SK-N-SH (cell line): ENCODE measurements at regions not wholly inside any gene's neighbourhood (a gene's known extent, or its start where the extent isn't known, plus 50 kb on each side); places are given as distances from the start of the nearest gene placed in this dataset.

Experiments
- CTCF ChIA-PET: fragments of 300-600, 350-600 bp; formaldehyde crosslinking; extraction: SDS; loops from one replicate; lab custom pipeline; 2021; lab: Yijun Ruan, JAX
- POLR2A ChIA-PET: fragments of 350-600 bp; sonication (Branson Sonifier 250); formaldehyde crosslinking; extraction: SDS; loops from one replicate; lab custom pipeline; 2020; ENCODE audit warnings: antibody characterized with exemption, inconsistent platforms; lab: Yijun Ruan, JAX
- DNase-seq: peaks from one replicate; pipeline ENCODE4 v3.0.0; 2012
- H2AFZ ChIP-seq: fragments of 200-600 bp; sonication (generic); 2 replicates; pipeline ENCODE4 v1.8.1; 2016; ENCODE audit warnings: antibody characterized with exemption, mild to moderate bottlenecking, low read depth
- H3F3A ChIP-seq: fragments of 200-600 bp; sonication (generic); replicated peaks from 2 replicates; pipeline ENCODE3; 2016; ENCODE audit warnings: antibody characterized with exemption, mild to moderate bottlenecking; ENCODE audit not compliant: insufficient read depth
- H3K27ac ChIP-seq, 2 experiments: fragments of 200-500 bp in 1 of 2; fragments of 200-600 bp in 1 of 2; sonication (Bioruptor generic) in 1 of 2; sonication (generic), shearing (Covaris generic) in 1 of 2; 2 replicates each; pipeline versions ENCODE4 v1.5.1 to v1.6.1; 2014 to 2016; ENCODE audit warnings: low read depth in 2 of 2, inconsistent platforms in 1 of 2, low read length in 1 of 2, mild to moderate bottlenecking in 1 of 2, mixed read lengths in 1 of 2
- H3K27me3 ChIP-seq: fragments of 200-600 bp; sonication (generic), shearing (Covaris generic); 2 replicates; pipeline ENCODE4 v1.6.1; 2016; ENCODE audit warnings: mixed run types; ENCODE audit not compliant: insufficient read depth
- H3K36me3 ChIP-seq, 2 experiments: fragments of 200-500 bp in 1 of 2; fragments of 200-600 bp in 1 of 2; sonication (Bioruptor generic) in 1 of 2; sonication (generic) in 1 of 2; replicated peaks in 1 of 2; 2 replicates each; pipeline versions ENCODE3 to v1.5.1; 2014 to 2016; ENCODE audit warnings: low read length in 1 of 2, mild to moderate bottlenecking in 1 of 2; ENCODE audit not compliant: insufficient read depth in 2 of 2, control insufficient read depth in 1 of 2
- H3K4me1 ChIP-seq, 2 experiments: fragments of 200-500 bp in 1 of 2; fragments of 200-600 bp in 1 of 2; sonication (Bioruptor generic) in 1 of 2; sonication (generic), shearing (Covaris generic) in 1 of 2; 2 replicates each; pipeline versions ENCODE4 v1.5.1 to v1.6.1; 2014 to 2016; ENCODE audit warnings: low read depth in 1 of 2, low read length in 1 of 2, mixed run types in 1 of 2; ENCODE audit not compliant: insufficient read depth in 2 of 2, control insufficient read depth in 1 of 2
- H3K4me2 ChIP-seq: fragments of 200-600 bp; sonication (generic), shearing (Covaris generic); 2 replicates; pipeline ENCODE4 v1.6.1; 2017; ENCODE audit warnings: mixed run types
- H3K4me3 ChIP-seq, 2 experiments: fragments of 200-500 bp in 1 of 2; fragments of 200-600 bp in 1 of 2; sonication (Bioruptor generic) in 1 of 2; sonication (generic), shearing (Covaris generic) in 1 of 2; 2 replicates each; pipeline versions ENCODE4 v1.5.1 to v1.8.1; 2014 to 2016; ENCODE audit warnings: low read depth in 2 of 2, inconsistent platforms in 1 of 2, low read length in 1 of 2, mild to moderate bottlenecking in 1 of 2, mixed read lengths in 1 of 2, moderate library complexity in 1 of 2
- H3K79me2 ChIP-seq: fragments of 200-600 bp; sonication (generic); 2 replicates; pipeline ENCODE4 v1.8.1; 2017; ENCODE audit warnings: mild to moderate bottlenecking; ENCODE audit not compliant: insufficient read depth
- H3K9ac ChIP-seq: fragments of 200-600 bp; sonication (generic); 2 replicates; pipeline ENCODE4 v1.6.1; 2017; ENCODE audit warnings: mixed run types
- H3K9me2 ChIP-seq: fragments of 200-600 bp; sonication (generic); 2 replicates; pipeline ENCODE4 v1.6.1; 2017; ENCODE audit warnings: mixed run types
- H3K9me3 ChIP-seq: fragments of 200-600 bp; sonication (generic); 2 replicates; pipeline ENCODE4 v1.6.1; 2017; ENCODE audit warnings: mixed run types, mild to moderate bottlenecking, moderate library complexity
- H4K20me1 ChIP-seq: fragments of 200-600 bp; sonication (generic); 2 replicates; pipeline ENCODE4 v1.6.1; 2017; ENCODE audit warnings: mild to moderate bottlenecking, mixed run types; ENCODE audit not compliant: insufficient read depth
- CHD2 ChIP-seq: fragments of 150-350 bp; IDR thresholded peaks from 2 replicates; pipeline ENCODE4 v1.6.1; 2018; ENCODE audit warnings: low read length; ENCODE audit not compliant: partially characterized antibody
- EZH2phosphoT487 ChIP-seq: fragments of 200-600 bp; sonication (generic); IDR thresholded peaks from 2 replicates; pipeline ENCODE4 v1.6.1; 2017; ENCODE audit warnings: low read depth, mixed run types, mild to moderate bottlenecking, antibody characterized with exemption, moderate library complexity, borderline replicate concordance
- FOSL2 ChIP-seq: IDR thresholded peaks from 2 replicates; pipeline ENCODE4 v1.4.0; 2012; ENCODE audit warnings: low read depth, mild to moderate bottlenecking, moderate library complexity, borderline replicate concordance
- FOXJ3 ChIP-seq: sonication (generic); formaldehyde crosslinking; IDR thresholded peaks from 2 replicates; pipeline ENCODE4 v1.5.1; 2020; ENCODE audit warnings: mild to moderate bottlenecking, missing genetic modification reagents
- FOXM1 ChIP-seq: IDR thresholded peaks from 2 replicates; pipeline ENCODE4 v1.4.0; 2012; ENCODE audit warnings: low read depth, mild to moderate bottlenecking
- GABPA ChIP-seq: IDR thresholded peaks from 2 replicates; pipeline ENCODE4 v1.4.0; 2012; ENCODE audit warnings: low read depth, mild to moderate bottlenecking
- GATA2 ChIP-seq: sonication (generic); formaldehyde crosslinking; IDR thresholded peaks from 2 replicates; pipeline ENCODE4 v1.5.0; 2020; ENCODE audit warnings: mild to moderate bottlenecking, missing genetic modification reagents
- NFIC ChIP-seq: IDR thresholded peaks from 2 replicates; pipeline ENCODE4 v1.4.0; 2012; ENCODE audit warnings: borderline replicate concordance
- POLR2AphosphoS5 ChIP-seq: IDR thresholded peaks from 2 replicates; pipeline ENCODE4 v1.6.1; 2012; ENCODE audit warnings: low read depth, low read length
- RAD21 ChIP-seq: IDR thresholded peaks from 2 replicates; pipeline ENCODE4 v1.6.1; 2012; ENCODE audit warnings: mild to moderate bottlenecking, low read length
- RCOR1 ChIP-seq: fragments of 150-350 bp; IDR thresholded peaks from 2 replicates; pipeline ENCODE4 v1.6.1; 2017; ENCODE audit warnings: antibody characterized with exemption, low read length
- RFX5 ChIP-seq: IDR thresholded peaks from 2 replicates; pipeline ENCODE4 v1.6.1; 2012; ENCODE audit warnings: mild to moderate bottlenecking, improper control_type of control experiment, low read length
- SIN3A ChIP-seq: IDR thresholded peaks from 2 replicates; pipeline ENCODE4 v1.6.1; 2012; ENCODE audit warnings: low read depth, mild to moderate bottlenecking, low read length, moderate library complexity, borderline replicate concordance
- TCF12 ChIP-seq: IDR thresholded peaks from 2 replicates; pipeline ENCODE4 v1.4.0; 2012
- TEAD4 ChIP-seq: IDR thresholded peaks from 2 replicates; pipeline ENCODE4 v1.4.0; 2012; ENCODE audit warnings: mild to moderate bottlenecking, borderline replicate concordance; ENCODE audit not compliant: insufficient read depth
- TF ChIP-seq, protein P1 (sequence below): IDR thresholded peaks from 2 replicates; pipeline ENCODE4 v1.4.0; 2012; ENCODE audit warnings: low read depth, borderline replicate concordance
- TF ChIP-seq, protein P2 (sequence below): IDR thresholded peaks from 2 replicates; pipeline ENCODE4 v1.6.1; 2012; ENCODE audit warnings: mild to moderate bottlenecking, low read depth, low read length, moderate library complexity
- TF ChIP-seq, protein P3 (sequence below): IDR thresholded peaks from 2 replicates; pipeline ENCODE4 v1.4.0; 2012; ENCODE audit warnings: low read depth

DNA sequence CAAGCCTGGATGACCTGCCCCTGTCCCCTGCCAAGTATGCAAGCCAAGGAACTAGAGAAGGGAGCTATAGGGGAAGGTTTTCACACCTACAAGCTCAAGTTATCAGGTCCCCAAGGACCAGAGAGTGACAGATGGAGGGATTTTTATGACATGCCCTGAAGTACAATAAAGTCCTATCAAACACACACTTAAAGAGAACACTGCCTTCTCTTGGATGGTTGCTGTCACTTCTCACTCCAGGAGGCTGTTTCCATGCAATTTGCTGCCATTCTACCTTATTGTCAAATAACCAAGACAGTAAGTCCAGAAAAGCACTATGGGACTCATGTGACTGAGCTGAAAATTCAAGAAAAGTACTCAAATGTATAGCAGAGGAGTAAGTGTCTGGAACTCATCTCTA, 76.6 kb upstream of the DDX18 start:
- ChIA-PET POLR2A (no interaction called here), CTCF (interaction anchor here (0.9 to 1.9 kb wide), 2 partner anchors 15 to 18 kb away, joined by 4 to 5 read pairs; no protein-coding TSS in a partner anchor)
- H3F3A ChIP-seq: no peaks in the 10 kb centered on the region
- H4K20me1 ChIP-seq: no peaks in the 10 kb centered on the region
- no peak overlapping the region for H2AFZ ChIP-seq
- H3K4me1 ChIP-seq: no peaks in the 10 kb centered on the region
- no peak overlapping the region for H3K4me3 ChIP-seq
- no peaks in the 10 kb centered on the region for H3K36me3 ChIP-seq
- no peak overlapping the region for H3K9ac ChIP-seq
- no peaks in the 10 kb centered on the region for H3K79me2 ChIP-seq
- H3K9me2 ChIP-seq: no peaks in the 10 kb centered on the region
- H3K27me3 ChIP-seq: no peaks in the 10 kb centered on the region
- no peak for DNase-seq
- H3K27ac ChIP-seq: no peak overlapping the region
- TF ChIP-seq, protein P1, sequence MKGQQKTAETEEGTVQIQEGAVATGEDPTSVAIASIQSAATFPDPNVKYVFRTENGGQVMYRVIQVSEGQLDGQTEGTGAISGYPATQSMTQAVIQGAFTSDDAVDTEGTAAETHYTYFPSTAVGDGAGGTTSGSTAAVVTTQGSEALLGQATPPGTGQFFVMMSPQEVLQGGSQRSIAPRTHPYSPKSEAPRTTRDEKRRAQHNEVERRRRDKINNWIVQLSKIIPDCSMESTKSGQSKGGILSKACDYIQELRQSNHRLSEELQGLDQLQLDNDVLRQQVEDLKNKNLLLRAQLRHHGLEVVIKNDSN: no peak
- TF ChIP-seq RFX5: no peak
- no peak for TF ChIP-seq RAD21
- TF ChIP-seq, protein P2, sequence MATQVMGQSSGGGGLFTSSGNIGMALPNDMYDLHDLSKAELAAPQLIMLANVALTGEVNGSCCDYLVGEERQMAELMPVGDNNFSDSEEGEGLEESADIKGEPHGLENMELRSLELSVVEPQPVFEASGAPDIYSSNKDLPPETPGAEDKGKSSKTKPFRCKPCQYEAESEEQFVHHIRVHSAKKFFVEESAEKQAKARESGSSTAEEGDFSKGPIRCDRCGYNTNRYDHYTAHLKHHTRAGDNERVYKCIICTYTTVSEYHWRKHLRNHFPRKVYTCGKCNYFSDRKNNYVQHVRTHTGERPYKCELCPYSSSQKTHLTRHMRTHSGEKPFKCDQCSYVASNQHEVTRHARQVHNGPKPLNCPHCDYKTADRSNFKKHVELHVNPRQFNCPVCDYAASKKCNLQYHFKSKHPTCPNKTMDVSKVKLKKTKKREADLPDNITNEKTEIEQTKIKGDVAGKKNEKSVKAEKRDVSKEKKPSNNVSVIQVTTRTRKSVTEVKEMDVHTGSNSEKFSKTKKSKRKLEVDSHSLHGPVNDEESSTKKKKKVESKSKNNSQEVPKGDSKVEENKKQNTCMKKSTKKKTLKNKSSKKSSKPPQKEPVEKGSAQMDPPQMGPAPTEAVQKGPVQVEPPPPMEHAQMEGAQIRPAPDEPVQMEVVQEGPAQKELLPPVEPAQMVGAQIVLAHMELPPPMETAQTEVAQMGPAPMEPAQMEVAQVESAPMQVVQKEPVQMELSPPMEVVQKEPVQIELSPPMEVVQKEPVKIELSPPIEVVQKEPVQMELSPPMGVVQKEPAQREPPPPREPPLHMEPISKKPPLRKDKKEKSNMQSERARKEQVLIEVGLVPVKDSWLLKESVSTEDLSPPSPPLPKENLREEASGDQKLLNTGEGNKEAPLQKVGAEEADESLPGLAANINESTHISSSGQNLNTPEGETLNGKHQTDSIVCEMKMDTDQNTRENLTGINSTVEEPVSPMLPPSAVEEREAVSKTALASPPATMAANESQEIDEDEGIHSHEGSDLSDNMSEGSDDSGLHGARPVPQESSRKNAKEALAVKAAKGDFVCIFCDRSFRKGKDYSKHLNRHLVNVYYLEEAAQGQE: no peak
- no peak for TF ChIP-seq NFIC
- no peak for TF ChIP-seq SIN3A
- no peak for TF ChIP-seq TEAD4
- TF ChIP-seq FOSL2: no peak
- TF ChIP-seq FOXJ3 (CRISPR knock-in tag): no peak
- TF ChIP-seq, protein P3, sequence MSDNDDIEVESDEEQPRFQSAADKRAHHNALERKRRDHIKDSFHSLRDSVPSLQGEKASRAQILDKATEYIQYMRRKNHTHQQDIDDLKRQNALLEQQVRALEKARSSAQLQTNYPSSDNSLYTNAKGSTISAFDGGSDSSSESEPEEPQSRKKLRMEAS: no peak
- no peak for TF ChIP-seq FOXM1
- no peak for TF ChIP-seq POLR2AphosphoS5
- TF ChIP-seq CHD2: no peak
- TF ChIP-seq TCF12: no peak
- no peak for TF ChIP-seq GABPA
- no peak for TF ChIP-seq GATA2 (CRISPR knock-in tag)
- TF ChIP-seq RCOR1: no peak
- no peak for TF ChIP-seq EZH2phosphoT487
- no peaks in the 10 kb centered on the region for H3K9me3 ChIP-seq
- no peak overlapping the region for H3K4me2 ChIP-seq
